Tibial nerve (tissue), 3 donors: ENCODE measurements at regions not wholly inside any gene's neighbourhood (a gene's known extent, or its start where the extent isn't known, plus 50 kb on each side); places are given as distances from the start of the nearest gene placed in this dataset.

ENCODE experiments used
- POLR2A ChIP-seq, 2 donors: fragments of 450-650 bp; IDR thresholded peaks; one replicate each; pipeline ENCODE4 v1.6.1; 2017; ENCODE audit warnings: antibody characterized with exemption in 2 of 2, mild to moderate bottlenecking in 2 of 2, moderate library complexity in 2 of 2
- TF ChIP-seq, protein P1 (sequence below), 5 experiments: fragments of 200-600 bp in 3 of 5; fragments of 450-650 bp in 2 of 5; sonication (generic) in 3 of 5; IDR thresholded peaks; one replicate each; pipeline ENCODE4 v1.5.1; 2016 to 2019; ENCODE audit warnings: antibody characterized with exemption in 5 of 5, mild to moderate bottlenecking in 3 of 5, moderate library complexity in 2 of 5

DNA sequence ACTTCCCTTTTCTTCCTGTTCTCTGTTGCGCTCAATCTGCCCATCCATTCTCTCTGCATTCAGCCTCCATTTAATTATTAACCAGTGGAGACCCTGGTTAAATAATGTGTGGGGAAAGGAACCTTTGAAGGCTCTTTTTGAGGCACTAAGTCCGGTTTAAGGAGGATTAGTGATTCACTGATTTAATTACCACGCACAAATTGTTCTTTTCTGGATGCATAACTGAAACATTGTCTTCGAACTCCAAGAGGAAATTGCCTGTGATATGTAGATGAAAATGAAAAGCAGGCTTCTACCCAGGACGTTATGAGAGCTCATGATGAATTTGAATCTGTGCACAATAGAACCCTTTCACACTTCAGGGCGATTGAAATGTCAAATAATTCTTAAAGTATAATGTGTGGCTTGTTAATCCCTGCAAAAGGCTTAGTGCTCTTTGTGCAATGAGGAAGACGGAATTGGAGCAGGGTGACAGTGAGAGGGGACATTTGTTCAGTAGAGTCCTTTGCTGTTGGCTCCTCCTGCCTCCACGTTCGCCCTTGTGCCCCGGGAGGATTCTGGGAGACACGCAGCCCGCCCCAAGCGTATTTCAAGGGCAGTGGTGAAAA, 51.1 kb upstream of the ZNF236 start:
- TF ChIP-seq, protein P1, sequence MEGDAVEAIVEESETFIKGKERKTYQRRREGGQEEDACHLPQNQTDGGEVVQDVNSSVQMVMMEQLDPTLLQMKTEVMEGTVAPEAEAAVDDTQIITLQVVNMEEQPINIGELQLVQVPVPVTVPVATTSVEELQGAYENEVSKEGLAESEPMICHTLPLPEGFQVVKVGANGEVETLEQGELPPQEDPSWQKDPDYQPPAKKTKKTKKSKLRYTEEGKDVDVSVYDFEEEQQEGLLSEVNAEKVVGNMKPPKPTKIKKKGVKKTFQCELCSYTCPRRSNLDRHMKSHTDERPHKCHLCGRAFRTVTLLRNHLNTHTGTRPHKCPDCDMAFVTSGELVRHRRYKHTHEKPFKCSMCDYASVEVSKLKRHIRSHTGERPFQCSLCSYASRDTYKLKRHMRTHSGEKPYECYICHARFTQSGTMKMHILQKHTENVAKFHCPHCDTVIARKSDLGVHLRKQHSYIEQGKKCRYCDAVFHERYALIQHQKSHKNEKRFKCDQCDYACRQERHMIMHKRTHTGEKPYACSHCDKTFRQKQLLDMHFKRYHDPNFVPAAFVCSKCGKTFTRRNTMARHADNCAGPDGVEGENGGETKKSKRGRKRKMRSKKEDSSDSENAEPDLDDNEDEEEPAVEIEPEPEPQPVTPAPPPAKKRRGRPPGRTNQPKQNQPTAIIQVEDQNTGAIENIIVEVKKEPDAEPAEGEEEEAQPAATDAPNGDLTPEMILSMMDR (IDR thresholded peaks at IDR 0.05): no peak
- TF ChIP-seq POLR2A (IDR thresholded peaks at IDR 0.05): no peak
